ENCODE measurements at regions not wholly inside any gene's neighbourhood (a gene's known extent, or its start where the extent isn't known, plus 50 kb on each side); places are given as distances from the start of the nearest gene placed in this dataset.

GRCh38 chr4:32161392-32161791 lies 1441.2 kb downstream of the PCDH7 start:
- no peak for DNase-seq
- intact Hi-C loops (cut with DNase I) = no loop called here

GRCh38 chr4:32163125-32163524 lies 1443.0 kb downstream of the PCDH7 start:
- no peak for DNase-seq
- intact Hi-C loops (cut with DNase I) = no loop called here

GRCh38 chr4:32169841-32170240 lies 1449.7 kb downstream of the PCDH7 start:
- DNase-seq = no peak
- intact Hi-C loops (cut with DNase I) = no loop called here

- intact Hi-C loops (cut with DNase I) = no loop called here
- no peak for DNase-seq
Measured at GRCh38 chr4:32172086-32172485, 1451.9 kb downstream of the PCDH7 start.

- intact Hi-C loops (cut with DNase I) = no loop called here
- DNase-seq = no peak
Measured at GRCh38 chr4:32172761-32173160, 1452.6 kb downstream of the PCDH7 start.

GRCh38 chr4:32180086-32180485 lies 1459.9 kb downstream of the PCDH7 start:
- DNase-seq = no peak
- intact Hi-C loops (cut with DNase I) = no loop called here

- intact Hi-C loops (cut with DNase I) = no loop called here
- no peak for DNase-seq
Measured at GRCh38 chr4:32184186-32184585, 1464.0 kb downstream of the PCDH7 start.

GRCh38 chr4:32189130-32189529 lies 1469.0 kb downstream of the PCDH7 start:
- peak in 3 of 10 donors; percentile 55 to 69 (median 62) for DNase-seq
- intact Hi-C loops (cut with DNase I) = no loop called here

- peak in 1 of 10 donors; percentile 58 for DNase-seq
- intact Hi-C loops (cut with DNase I) = no loop called here
Measured at GRCh38 chr4:32189788-32190187, 1469.6 kb downstream of the PCDH7 start.

- DNase-seq = no peak
Measured at GRCh38 chr4:32191961-32192360, 1471.8 kb downstream of the PCDH7 start.

GRCh38 chr4:32192363-32192762 lies 1472.2 kb downstream of the PCDH7 start:
- intact Hi-C loops (cut with DNase I) = no loop called here
- no peak for DNase-seq

More at GRCh38 chr4:32191961-32192360, 1471.8 kb downstream of the PCDH7 start:
- intact Hi-C loops (cut with DNase I) = no loop called here

GRCh38 chr4:32192991-32193390 lies 1472.8 kb downstream of the PCDH7 start:
- DNase-seq = no peak
- intact Hi-C loops (cut with DNase I) = no loop called here

- intact Hi-C loops (cut with DNase I) = no loop called here
- no peak for DNase-seq
Measured at GRCh38 chr4:32196950-32197688, 1477.0 kb downstream of the PCDH7 start.

GRCh38 chr4:32199639-32200038 lies 1479.5 kb downstream of the PCDH7 start:
- intact Hi-C loops (cut with DNase I) = no loop called here
- DNase-seq = no peak

GRCh38 chr4:32203340-32203739 lies 1483.2 kb downstream of the PCDH7 start:
- intact Hi-C loops (cut with DNase I) = no loop called here
- no peak for DNase-seq

GRCh38 chr4:32206756-32207155 lies 1486.6 kb downstream of the PCDH7 start:
- intact Hi-C loops (cut with DNase I) = no loop called here
- DNase-seq = no peak

- DNase-seq = no peak
- intact Hi-C loops (cut with DNase I) = no loop called here
Measured at GRCh38 chr4:32207456-32207855, 1487.3 kb downstream of the PCDH7 start.

- peak in 1 of 10 donors; percentile 79 for DNase-seq
- intact Hi-C loops (cut with DNase I) = no loop called here
Measured at GRCh38 chr4:32215277-32215676, 1495.1 kb downstream of the PCDH7 start.

- intact Hi-C loops (cut with DNase I) = no loop called here
- DNase-seq = peak in 1 of 10 donors; percentile 61
Measured at GRCh38 chr4:32216502-32216901, 1496.3 kb downstream of the PCDH7 start.

- DNase-seq = no peak
- intact Hi-C loops (cut with DNase I) = no loop called here
Measured at GRCh38 chr4:32219306-32220075, 1499.3 kb downstream of the PCDH7 start.

GRCh38 chr4:32226204-32226603 lies 1506.0 kb downstream of the PCDH7 start:
- intact Hi-C loops (cut with DNase I) = no loop called here
- no peak for DNase-seq

- no peak for DNase-seq
- intact Hi-C loops (cut with DNase I) = no loop called here
Measured at GRCh38 chr4:32226733-32227132, 1506.6 kb downstream of the PCDH7 start.
